ES-I3 (cell line): ENCODE measurements at regions not wholly inside any gene's neighbourhood (a gene's known extent, or its start where the extent isn't known, plus 50 kb on each side); places are given as distances from the start of the nearest gene placed in this dataset.

Experiments
- H3K36me3 ChIP-seq: 2 replicates; pipeline ENCODE4 v1.6.1; 2013; ENCODE audit warnings: mild to moderate bottlenecking, low read length, control low read depth, moderate library complexity; ENCODE audit not compliant: insufficient read depth
- H3K4me1 ChIP-seq: 2 replicates; pipeline ENCODE4 v1.6.1; 2013; ENCODE audit warnings: mild to moderate bottlenecking, control low read depth, low read length; ENCODE audit not compliant: insufficient read depth
- H3K9ac ChIP-seq: 2 replicates; pipeline ENCODE4 v1.6.1; 2013; ENCODE audit warnings: low read depth, mild to moderate bottlenecking, low read length, moderate library complexity
- H3K9me3 ChIP-seq: 2 replicates; pipeline ENCODE4 v1.6.1; 2013; ENCODE audit warnings: mild to moderate bottlenecking, low read length, moderate library complexity; ENCODE audit not compliant: control insufficient read depth, insufficient read depth

DNA sequence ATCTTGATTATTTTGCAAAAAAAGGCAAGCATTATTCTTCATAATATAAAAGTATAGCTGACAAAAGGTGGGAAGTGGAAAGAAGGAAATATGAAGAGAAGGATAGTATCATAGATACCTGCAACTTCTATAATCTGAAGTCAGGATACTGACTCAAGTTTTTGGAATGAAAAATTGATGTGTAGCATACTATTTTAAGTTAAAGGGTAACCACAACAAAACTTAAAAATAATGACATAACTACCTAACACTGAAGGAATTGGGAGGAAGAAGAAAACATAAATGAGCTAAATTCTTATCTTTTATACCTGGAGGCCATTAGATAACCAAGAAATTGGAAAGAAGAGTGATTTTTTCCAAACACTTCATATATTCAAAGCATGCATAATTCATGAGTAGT is 51.8 kb upstream of the TLE1 start:
- H3K36me3 ChIP-seq: no peaks in the 10 kb centered on the region
- H3K9me3 ChIP-seq: no peaks in the 10 kb centered on the region
- peaks cover 9% of the 10 kb centered on the region; the same call in 1 of the 2 replicates for H3K4me1 ChIP-seq
- H3K9ac ChIP-seq: no peak overlapping the region

DNA sequence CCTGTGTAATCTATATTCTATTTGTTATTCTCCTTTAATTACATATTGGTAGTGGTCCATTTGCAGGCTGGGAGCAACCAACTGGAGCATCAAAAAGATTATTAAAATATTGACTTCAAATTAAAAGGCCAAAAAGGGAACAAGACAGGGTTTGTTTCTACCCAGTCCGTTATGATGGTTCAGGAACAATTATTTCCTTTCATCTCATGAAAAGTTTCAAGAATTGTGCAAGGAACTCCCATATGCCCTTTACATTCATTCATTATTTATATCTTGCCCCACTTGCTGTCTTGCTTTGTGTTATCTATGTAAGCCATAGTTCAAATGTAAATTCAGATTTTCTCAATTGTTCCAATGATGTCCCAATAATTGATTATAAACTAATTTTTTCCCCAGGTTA is 58.7 kb upstream of the TLE1 start:
- Histone ChIP-seq H3K9me3 (no peaks in the 10 kb centered on the region), H3K4me1 (no peaks in the 10 kb centered on the region), H3K9ac (no peak overlapping the region), H3K36me3 (no peaks in the 10 kb centered on the region)

DNA sequence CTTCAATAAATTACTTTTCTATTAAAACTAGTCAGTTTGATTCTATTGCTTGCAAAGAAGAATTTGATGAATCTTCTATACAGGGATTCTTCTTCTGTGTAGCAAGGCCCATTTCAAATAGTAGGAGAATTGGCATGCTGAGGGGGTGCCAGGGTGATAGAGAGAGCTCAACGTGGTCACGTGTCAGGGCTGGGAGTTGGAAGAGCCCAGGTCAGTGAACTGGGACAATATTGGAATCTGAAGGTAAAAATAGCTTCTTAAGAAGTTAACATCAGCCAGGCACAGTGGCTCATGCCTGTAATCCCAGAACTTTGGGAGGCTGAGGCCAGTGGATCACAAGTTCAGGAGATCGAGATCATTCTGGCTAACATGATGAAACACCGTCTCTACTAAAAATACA is 64.1 kb upstream of the TLE1 start:
- Histone ChIP-seq H3K9ac (no peak overlapping the region), H3K36me3 (no peaks in the 10 kb centered on the region), H3K9me3 (no peaks in the 10 kb centered on the region)

DNA sequence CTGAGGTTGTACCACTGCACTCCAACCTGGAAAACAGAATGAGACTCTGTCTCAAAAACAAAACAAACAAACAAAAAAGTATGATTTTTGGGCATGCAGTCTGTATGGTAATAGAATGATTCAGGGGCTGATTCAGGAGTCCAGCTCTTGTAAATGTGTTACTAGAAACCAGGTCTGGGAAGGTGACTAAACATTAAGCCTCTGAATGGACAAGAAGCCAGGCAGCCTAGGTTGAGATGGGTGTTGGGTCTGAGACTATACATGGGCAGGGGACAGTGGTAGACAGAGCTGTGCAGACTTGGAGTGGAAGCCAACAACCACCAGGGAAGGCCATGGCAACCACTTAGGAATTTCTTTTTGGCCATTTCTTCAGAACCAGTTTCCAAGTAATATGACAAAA is 64.9 kb upstream of the TLE1 start:
- Histone ChIP-seq H3K9ac (no peak overlapping the region), H3K36me3 (no peaks in the 10 kb centered on the region), H3K9me3 (no peaks in the 10 kb centered on the region), H3K4me1 (no peaks in the 10 kb centered on the region)

More for the DNA sequence above, 64.1 kb upstream of the TLE1 start:
- no peaks in the 10 kb centered on the region for H3K4me1 ChIP-seq

DNA sequence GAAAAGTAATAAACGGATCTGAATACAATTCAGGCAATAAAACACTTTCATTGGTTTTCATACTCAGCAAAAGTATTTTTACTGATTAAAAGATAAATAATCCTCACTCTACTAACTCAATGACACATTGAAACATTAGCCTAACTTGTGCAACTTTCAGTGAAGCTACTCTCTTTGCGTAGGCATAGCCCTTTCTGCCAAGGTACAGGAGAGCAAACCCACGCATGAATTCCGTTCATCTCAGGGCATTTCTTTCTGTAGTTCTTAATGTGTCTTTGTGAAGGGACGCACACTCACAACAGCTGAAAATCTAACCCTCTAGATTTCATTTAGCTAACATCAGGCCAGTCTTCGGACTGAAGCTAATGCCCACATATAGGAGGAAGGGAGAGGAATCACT is 66.4 kb upstream of the TLE1 start:
- Histone ChIP-seq H3K9ac (no peak overlapping the region), H3K9me3 (no peaks in the 10 kb centered on the region), H3K4me1 (peaks cover 9% of the 10 kb centered on the region; the same call in 1 of the 2 replicates), H3K36me3 (no peaks in the 10 kb centered on the region)

DNA sequence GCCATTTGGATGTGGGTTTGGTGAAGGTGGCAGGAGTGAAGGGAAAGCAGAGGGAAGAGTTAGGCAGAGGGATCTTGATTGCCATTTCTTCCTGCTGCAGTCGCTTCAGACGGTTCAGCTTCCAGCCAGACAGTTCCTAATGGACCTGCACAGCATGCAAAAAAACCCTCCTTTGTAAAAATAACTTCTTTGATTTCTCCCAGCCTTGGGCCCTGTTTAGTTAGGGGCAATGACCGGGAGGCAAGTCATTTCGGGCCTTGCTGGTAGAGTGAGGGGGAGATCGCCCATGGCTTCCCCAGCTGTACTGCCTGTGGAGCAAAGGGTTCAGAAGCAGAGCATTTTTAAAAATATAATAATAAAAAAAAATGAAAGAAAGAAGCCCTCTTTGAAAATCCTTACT is 67.2 kb upstream of the TLE1 start:
- no peaks in the 10 kb centered on the region for H3K9me3 ChIP-seq
- peaks cover 9% of the 10 kb centered on the region; the same call in 1 of the 2 replicates for H3K4me1 ChIP-seq
- H3K9ac ChIP-seq: no peak overlapping the region
- no peaks in the 10 kb centered on the region for H3K36me3 ChIP-seq

DNA sequence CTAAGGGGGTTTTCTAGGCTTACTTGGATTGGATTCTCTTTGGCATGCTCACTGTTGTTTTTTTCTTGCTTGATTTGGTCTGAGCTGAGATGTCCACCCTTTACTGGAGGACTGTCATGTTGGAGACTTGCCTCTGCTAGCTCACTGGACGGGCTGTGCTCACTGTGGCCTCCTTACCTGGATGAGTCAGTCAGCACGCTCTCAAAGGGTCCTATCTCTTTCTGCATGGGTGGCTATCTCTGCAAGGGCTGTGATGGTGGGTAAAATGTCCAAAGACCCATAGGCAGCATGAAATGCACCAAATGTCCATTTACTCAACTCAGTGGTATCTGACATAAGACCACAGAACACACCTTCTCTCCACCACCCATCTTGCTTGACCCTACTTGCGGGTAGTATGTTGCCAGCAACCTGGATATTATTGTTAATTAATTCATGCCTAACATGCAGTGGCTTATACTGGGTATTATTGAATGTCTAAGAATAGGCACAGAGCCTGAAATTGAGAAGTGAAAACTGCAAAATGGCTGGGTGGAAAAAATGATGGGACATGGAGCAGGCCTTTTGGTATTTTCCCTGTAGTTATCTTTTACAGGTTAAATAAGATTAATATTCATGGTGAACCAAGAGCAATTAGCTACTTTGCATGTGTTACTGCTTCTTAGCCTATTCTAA is 68.9 kb upstream of the TLE1 start:
- no peaks in the 10 kb centered on the region for H3K36me3 ChIP-seq
- H3K9me3 ChIP-seq: no peaks in the 10 kb centered on the region
- H3K9ac ChIP-seq: no peak overlapping the region
- peaks cover 9% of the 10 kb centered on the region; the same call in 1 of the 2 replicates for H3K4me1 ChIP-seq

DNA sequence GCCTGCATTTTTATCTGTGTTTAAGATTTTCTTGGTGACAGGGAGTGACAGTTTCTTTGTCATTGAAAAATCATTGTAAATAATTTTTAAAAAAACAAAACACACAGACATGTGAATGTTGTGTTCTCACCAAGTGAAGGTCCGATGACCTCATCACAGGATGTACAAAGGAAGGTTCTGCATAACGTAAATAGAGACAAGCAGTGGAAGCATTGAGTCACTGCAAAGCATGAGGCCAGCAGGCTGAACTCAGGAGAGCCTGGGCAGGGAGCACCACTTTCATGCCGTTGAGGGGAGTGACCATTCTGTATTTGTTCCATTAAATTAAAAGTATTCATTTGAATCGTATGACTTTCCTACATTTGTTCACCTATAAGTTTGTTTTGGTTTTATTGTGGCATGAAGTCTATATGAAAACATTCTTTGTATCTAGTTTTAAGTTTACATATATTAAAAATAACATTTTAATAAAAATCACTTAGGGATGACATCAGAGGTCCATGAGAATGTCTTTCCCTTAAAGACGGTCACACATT is 70.4 kb upstream of the TLE1 start:
- no peaks in the 10 kb centered on the region for H3K9me3 ChIP-seq
- H3K36me3 ChIP-seq: no peaks in the 10 kb centered on the region
- peaks cover 9% of the 10 kb centered on the region; the same call in 1 of the 2 replicates for H3K4me1 ChIP-seq
- no peak overlapping the region for H3K9ac ChIP-seq

DNA sequence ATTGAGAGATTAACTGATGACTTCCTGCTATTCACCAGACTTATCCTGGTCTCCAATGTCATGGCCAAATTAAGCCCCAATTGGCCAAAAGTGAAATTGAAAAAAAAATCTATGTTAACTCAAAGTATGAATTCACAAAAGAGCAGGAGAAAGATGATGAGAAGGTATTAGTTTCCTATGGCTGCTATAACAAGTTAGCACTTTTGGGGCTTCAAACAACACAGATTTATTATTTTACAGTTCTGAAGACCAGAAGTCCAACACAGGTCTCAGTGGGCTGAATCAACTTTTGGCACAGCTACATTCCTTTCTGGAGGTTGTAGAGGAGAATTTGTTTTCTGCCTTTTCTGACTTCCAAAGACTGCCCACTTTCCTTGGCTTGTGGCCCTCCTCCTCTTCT is 78.6 kb upstream of the TLE1 start:
- Histone ChIP-seq H3K9ac (no peak overlapping the region), H3K9me3 (no peaks in the 10 kb centered on the region), H3K36me3 (0 out of 2 replicates have a peak, but pooled peaks cover 3% of the 10 kb centered on the region), H3K4me1 (peaks cover 4% of the 10 kb centered on the region)

DNA sequence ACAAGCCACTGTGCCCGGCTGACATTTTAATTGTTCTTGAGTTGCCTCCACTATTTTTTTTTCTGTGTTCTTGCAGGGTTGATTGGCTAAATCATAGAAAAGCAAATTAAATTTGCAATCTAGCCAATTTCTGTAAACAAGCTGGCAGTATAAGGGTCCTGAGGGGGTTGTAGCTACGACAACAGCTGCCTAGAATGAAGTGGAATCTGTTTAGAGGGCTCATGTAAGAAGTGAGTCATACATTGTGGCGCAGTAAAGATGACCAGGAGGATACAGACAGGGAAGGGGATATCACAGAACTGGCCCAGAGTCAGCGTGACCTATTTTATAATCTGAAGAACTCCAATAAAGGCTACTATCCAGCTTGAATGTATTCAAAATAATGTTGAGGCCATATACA is 82.2 kb upstream of the TLE1 start:
- Histone ChIP-seq H3K9ac (no peak overlapping the region), H3K4me1 (no peaks in the 10 kb centered on the region; the same call in 1 of the 2 replicates), H3K36me3 (0 out of 2 replicates have a peak, but pooled peaks cover 3% of the 10 kb centered on the region), H3K9me3 (no peaks in the 10 kb centered on the region)

DNA sequence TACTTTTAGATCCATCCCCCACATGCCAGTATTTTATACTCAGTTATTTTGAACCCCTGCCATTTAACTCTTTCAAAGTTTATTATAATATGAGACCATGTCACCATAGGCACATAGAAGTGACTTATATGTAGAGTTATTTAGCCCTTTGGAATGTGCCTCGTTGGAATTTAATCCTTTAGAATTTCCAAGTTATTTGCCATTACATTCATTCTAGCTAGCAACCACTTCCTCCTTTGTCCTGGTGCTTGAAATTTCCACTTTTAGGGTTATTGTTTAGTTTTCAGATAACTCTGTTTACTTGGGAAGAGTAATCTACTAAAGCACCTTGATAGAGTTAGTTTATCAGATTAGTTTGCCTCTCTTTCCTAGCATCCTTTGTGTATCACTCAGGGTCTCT is 82.8 kb upstream of the TLE1 start:
- Histone ChIP-seq H3K9me3 (no peaks in the 10 kb centered on the region), H3K36me3 (0 out of 2 replicates have a peak, but pooled peaks cover 3% of the 10 kb centered on the region), H3K4me1 (no peaks in the 10 kb centered on the region; the same call in 1 of the 2 replicates), H3K9ac (no peak overlapping the region)

DNA sequence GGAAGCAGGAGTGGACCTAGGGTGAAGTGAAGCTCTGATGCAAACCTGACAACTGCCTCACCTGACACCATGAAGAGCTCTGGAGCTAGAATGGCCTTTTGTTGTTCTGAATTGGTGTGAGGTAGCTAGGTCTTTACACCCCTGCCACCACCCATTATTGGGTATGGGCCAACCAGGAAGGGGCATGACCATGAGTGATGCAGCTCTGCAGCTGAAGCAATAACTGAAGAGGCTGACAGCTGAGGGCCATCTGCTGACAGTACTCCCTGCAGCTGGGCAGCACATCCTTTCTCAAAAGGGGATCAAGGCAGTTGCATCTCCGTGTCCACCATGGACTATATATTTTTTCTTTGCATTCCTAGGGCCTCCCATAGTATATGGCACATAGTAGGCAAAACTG is 87.0 kb upstream of the TLE1 start:
- Histone ChIP-seq H3K9me3 (no peaks in the 10 kb centered on the region), H3K4me1 (no peaks in the 10 kb centered on the region; the same call in 1 of the 2 replicates), H3K9ac (no peak overlapping the region), H3K36me3 (no peaks in the 10 kb centered on the region)

DNA sequence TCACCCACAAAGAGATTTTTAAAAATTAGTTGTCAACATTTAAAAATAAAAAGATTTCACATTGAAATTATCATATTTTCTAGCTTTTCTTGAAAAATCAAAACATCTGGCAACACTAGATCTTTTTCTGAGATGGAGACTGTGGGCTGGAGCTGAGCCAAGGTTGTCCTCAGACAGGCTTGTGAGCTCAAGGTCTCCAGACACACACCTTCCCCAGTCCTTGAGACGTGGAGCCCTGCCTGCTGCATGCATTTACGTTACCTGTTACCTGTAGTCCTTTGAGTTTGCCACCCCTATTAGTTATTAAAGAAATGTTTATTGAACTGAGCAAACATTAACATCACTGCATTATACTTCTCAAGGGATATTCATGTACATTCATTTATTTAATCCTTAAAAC is 87.5 kb upstream of the TLE1 start:
- H3K9ac ChIP-seq: no peak overlapping the region
- no peaks in the 10 kb centered on the region for H3K36me3 ChIP-seq
- H3K4me1 ChIP-seq: no peaks in the 10 kb centered on the region
- no peaks in the 10 kb centered on the region for H3K9me3 ChIP-seq

DNA sequence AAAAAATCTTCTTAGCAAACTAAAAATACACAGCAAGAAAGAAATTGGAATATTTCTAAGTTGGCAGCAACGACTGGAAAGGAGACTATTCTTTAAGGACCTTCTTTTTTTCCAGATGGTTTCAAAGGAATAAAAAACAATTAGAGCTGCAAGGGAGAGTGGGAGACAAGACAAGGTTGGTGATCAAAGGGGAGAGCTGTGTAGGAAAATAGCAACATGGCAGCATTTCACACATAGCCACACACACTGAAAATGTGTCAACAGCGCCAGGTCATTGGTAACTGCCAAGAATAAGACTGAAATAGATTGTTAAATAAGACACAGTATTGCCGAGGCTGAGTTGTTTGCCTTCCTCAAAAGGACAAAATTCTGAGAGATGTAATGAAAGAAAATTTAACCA is 88.1 kb upstream of the TLE1 start:
- Histone ChIP-seq H3K4me1 (no peaks in the 10 kb centered on the region), H3K9me3 (no peaks in the 10 kb centered on the region), H3K9ac (no peak overlapping the region), H3K36me3 (no peaks in the 10 kb centered on the region)

DNA sequence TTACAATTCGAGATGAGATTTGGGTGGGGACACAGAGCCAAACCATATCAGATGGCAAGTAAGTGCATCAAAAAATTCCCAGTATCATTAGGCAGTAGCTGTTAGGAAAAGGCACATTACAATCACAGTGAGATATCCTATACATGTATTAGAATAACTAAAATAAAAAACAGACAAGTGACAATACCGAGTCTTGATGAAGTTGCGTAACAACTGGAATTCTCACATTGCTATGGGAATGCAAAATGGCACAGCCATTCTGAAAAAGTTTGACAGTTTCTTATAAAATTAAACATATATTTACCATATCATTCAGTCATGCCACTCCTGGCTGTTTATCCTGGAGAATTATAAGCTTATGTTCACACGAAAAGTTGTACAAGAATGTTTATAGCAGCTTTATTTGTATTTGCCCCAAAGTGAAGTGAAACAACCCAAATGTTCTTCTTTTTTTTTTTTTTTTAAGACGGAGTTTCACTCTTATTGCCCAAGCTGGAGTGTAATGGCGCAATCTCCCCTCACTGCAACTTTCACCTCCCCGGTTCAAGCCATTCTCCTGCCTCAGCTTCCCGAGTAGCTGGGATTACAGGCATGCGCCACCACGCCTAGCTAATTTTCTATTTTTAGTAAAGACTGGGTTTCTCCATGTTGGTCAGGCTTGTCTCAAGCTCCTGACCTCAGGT is 93.1 kb upstream of the TLE1 start:
- Histone ChIP-seq H3K9me3 (no peaks in the 10 kb centered on the region), H3K36me3 (no peaks in the 10 kb centered on the region), H3K4me1 (no peaks in the 10 kb centered on the region), H3K9ac (no peak overlapping the region)
